Activated CD8-positive, alpha-beta memory T cell treated with anti-CD3 and anti-CD28 coated beads for 1 hour (primary cell): ENCODE measurements at regions not wholly inside any gene's neighbourhood (a gene's known extent, or its start where the extent isn't known, plus 50 kb on each side); places are given as distances from the start of the nearest gene placed in this dataset.
"Not testable (repeated sequence)": the region's sequence is repeated elsewhere in the genome, so short reads cannot be mapped to it uniquely, and the experiment has no call there.

Source experiments
- DNase-seq, 2 donors: peaks; one replicate each; pipeline ENCODE4 v3.0.0-alpha.2; 2020; ENCODE audit warnings: low read depth in 1 of 2; ENCODE audit errors: extremely low read depth in 1 of 2

DNA sequence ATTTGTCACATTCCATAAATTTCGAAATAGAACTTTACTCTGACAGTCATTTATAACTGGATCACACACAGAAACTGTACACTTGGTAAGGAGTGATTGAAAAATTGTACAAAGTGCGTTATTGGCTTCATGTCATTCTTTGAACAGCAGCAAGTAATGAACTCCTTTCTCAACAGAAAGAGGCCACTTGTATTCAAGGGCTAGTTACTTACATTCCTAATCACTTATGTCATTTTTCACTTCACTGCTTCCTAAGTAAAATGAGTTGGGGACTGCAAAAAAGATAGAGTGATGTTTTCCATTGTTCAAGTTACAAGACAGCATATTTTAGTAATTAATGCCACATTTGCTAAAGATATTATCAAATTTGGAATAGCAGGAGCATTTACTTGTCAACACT lies 893.2 kb downstream of the DTWD2 start:
- DNase-seq: no peak

- no peak for DNase-seq
Observed at GRCh38 chr5:118088448-118088847, 899.9 kb downstream of the DTWD2 start.

GRCh38 chr5:118076490-118076889 lies 911.9 kb downstream of the DTWD2 start:
- DNase-seq: no peak

DNA sequence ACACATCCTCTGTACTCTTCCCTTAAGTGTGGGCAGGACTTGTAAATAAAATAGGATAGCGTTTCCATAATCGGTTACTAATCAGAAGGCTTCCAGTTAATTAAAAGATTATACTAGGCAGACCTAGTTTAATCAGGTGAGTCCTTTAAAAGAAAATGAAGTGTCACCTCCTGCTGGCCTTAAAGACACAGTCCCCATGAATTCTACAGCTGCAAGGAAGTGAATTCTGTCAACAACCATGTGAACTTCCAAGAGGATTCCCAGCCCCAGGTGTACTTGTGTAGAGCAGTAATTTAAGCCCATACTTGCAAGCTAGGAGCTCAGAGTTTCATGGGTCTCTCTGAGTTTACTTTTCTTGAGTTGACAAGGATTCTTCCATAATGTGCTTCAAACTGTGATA lies 918.3 kb downstream of the DTWD2 start:
- no peak for DNase-seq

GRCh38 chr5:118069452-118069851 lies 918.9 kb downstream of the DTWD2 start:
- no peak for DNase-seq

- no peak for DNase-seq
Observed at GRCh38 chr5:118068886-118069285, 919.5 kb downstream of the DTWD2 start.

DNA sequence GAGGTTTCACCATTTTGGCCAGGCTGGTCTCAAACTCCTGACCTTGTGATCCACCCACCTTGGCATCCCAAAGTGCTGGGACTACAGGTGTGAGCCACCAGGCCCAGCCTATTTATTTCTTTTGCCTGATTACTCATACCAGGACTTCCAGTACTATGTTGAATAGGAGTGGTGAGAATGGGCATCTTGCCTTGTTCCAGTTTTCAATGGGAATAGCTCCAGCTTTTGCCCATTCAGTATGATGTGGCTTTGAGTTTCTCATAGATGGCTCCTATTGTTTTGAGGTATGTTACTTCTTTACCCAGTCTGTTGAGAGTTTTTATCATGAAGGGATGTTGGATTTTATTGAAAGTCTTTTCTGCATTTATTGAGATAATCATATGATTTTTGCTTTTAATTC lies 924.5 kb downstream of the DTWD2 start:
- not testable (repeated sequence) for DNase-seq

DNA sequence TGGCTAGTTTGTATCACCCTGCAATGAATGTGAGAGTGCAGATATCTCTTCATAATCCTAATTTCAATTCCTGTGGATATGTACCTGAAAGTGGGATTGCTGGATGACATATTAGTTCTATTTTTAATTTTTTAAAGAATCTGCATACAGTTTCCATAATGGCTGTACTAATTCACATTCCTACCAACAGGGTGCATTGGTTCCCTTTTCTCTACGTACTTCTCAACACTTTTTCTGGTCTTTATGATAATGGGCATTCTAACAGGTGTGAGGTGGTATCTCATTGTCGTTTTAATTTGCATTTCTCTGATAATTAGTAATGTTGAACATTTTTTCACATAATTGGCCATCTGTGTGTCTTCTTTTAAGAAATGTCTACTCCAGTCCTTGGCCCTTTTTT lies 927.5 kb downstream of the DTWD2 start:
- DNase-seq: no peak

DNA sequence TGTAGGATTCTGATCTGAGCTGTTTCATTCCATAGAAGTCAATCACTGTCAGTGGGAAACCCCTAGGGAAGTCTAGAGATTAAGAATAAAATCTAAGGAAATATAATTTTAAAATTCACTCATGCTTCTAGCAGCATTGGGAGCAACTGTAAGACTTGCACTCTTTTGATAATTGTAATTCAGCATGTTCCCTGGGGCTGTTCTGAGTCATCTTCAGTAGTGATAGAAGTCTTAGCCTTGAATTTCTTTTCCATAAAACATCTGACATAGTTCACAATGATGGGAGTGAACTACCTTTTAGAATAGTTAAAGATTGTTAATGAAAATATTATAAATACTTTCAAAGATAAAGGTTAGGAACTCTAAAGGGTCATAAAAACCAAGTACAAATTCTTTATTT lies 935.8 kb downstream of the DTWD2 start:
- DNase-seq: no peak

DNA sequence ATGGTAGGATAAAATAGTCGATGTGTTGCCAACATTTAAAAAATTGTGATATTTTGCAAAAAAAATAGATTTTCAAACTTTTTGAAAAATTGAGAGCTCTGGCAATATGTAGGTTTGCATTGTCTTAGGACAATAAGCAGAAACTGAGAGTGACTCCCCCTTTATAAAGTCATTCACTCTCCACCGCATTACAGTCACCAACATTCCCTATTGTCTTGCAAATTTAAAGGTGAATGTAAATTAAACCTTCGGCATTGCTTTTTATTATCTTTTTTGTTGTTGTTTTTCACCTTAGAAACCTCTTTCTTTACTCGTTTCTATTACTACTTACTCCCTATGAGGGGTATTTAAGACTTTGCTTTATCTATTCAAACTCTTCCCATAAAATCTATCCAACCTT lies 944.2 kb downstream of the DTWD2 start:
- DNase-seq: no peak

GRCh38 chr5:118043531-118043930 lies 944.8 kb downstream of the DTWD2 start:
- DNase-seq: no peak

DNA sequence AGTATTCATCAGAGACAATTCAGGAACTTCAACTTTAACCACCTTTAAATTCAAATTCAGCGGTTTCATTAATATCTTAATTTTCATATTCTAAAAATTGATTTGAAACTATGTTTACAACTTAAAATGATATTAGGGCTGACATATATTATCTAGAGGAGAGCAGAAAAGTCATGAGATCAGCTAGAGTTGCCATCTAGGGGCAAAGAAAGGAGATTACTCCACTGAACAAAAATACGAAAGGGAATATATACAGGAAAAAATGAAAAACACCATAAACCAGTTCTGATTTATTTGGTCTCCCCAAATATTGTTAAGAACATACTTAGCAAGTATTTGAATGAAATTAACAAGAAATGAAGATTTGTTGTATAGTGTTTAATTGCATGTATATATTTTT lies 946.3 kb downstream of the DTWD2 start:
- no peak for DNase-seq

GRCh38 chr5:118040496-118040895 lies 947.9 kb downstream of the DTWD2 start:
- no peak for DNase-seq

DNA sequence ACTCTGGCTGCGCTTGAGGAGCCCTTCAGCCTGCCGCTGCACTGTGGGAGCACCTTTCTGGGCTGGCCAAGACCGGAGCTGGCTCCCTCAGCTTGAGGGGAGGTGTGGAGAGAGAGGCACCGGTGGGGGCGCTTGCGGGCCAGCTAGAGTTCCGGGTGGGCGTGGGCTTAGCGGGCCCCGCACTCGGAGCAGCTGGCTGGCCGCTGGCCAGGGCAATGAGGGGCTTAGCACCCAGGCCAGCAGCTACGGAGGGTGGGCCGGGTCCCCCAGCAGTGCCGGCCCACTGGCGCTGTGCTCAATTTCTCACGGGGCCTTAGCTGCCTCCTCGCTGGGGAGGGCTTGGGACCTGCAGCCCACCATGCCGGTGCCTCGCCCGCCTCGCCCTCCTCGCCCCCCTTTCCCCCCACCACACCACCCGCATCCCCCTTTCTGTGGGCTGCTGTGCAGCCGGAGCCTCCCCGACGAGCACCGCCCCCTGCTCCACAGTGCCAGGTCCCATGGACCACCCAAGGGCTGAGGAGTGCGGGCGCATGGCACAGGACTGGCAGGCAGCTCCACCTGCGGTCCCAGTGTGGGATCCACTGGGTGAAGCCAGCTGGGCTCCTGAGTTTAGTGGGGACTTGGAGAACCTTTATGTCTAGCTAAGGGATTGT lies 954.5 kb downstream of the DTWD2 start:
- DNase-seq: no peak

DNA sequence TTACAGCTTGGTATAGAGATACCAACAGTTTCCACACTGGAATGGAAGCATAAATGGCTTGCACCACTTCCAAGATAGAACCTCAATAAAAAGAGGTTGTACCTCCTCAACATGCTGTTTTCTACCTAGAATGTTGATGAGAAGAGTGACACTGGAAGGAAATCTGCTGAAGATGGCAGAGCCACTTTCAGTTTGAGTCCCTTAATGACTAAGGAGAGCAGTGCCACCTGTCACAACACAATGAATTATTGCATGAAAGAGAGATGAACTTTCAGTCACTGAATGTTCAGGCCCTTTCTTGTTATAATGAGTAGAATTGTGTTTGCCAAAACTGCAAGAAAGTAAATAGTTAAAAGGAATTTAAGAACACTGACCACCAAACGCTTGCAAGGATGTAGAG lies 958.5 kb downstream of the DTWD2 start:
- no peak for DNase-seq

DNA sequence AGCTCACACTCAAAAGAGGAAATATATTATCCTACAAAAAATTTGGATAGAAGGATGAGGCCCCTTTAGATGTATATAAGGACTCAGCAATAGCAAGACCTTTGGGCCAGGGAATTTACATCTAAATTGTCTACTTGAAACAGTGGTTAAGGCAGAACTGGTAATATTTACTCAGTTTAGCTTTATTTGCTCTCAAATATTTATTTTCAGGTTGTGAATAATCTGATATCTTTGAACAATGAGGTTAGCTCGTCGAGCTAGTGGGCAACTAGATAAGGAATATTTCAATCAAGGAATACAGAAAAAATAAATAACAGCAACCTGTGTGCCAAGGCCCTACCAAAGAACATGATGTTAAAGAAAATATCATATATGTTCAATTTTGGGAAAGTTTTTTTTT lies 966.3 kb downstream of the DTWD2 start:
- no peak for DNase-seq

DNA sequence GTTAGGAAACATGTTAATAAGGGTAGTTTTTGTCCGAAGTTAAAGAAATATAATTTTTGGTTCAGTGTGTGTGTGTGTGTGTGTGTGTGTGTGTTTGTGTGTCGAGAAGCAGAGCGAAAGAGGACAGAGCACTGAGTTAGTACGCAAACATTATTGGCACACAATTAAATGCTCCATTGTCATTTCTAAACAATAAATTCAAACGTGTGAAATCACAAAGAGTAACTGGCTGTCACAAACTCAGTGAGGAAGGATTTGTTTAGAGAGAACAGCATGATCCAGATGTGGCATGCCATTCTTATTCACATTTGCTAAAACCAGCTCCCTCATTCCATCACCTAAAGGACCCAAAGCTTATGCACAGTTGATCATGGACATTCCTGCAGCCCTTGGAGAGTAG lies 970.8 kb downstream of the DTWD2 start:
- DNase-seq: no peak

DNA sequence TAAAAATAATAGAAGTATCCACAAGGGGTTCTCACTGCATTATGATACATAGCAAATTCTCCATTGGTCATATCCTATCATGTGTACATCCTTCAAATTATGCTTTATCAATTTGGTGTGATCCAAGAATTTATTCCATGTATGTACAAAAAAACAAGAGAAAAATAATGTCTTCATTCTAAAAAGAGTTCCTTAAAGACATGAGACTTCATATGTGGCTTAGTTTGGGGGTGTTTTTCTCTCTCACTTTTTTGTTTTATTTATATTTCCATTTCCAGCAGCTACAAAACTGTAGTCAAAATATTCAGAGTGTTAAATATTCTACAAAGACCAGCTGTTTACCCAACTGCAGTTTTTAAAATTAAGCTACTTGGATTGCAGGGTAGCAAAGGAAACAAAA lies 972.0 kb downstream of the DTWD2 start:
- no peak for DNase-seq

DNA sequence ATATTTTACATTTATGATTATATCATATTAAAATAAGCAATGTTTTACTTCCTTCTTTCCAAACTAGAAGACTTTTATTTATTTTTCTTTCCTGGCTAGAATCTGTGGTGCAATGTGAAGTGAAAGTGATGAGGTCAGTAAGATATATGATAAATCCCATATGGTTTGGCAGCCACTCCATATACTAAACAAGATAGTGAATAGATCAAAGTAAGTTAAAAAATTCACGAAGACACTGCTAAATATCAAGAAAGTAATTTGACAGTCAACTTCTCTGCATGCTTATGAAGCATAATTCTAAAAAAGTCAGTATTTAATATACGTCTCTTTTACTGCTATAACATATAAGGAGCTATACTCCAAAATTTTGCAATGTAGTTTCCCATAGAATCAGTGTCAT lies 972.8 kb downstream of the DTWD2 start:
- DNase-seq: no peak

GRCh38 chr5:118009741-118010297 lies 978.5 kb downstream of the DTWD2 start:
- no peak for DNase-seq

GRCh38 chr5:118008779-118009178 lies 979.6 kb downstream of the DTWD2 start:
- DNase-seq: no peak

DNA sequence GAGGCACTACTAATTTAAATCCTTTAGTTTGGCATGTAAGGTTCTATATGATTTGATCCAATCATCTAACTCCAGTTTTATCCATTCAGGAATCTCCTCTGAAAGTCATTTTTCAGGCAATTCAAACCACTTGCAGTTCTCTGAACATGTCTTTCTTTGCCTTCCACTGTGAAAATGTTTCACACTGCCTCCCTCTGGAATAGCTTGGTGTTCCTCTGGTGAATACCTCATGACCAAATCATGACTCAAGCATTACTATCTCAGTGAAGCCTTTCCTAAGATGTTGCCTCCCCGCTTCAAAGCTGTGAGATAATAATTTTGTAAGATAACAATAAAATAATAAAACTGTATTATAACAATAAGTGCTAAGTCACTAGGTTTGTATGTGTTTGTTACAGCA lies 981.1 kb downstream of the DTWD2 start:
- DNase-seq: no peak

DNA sequence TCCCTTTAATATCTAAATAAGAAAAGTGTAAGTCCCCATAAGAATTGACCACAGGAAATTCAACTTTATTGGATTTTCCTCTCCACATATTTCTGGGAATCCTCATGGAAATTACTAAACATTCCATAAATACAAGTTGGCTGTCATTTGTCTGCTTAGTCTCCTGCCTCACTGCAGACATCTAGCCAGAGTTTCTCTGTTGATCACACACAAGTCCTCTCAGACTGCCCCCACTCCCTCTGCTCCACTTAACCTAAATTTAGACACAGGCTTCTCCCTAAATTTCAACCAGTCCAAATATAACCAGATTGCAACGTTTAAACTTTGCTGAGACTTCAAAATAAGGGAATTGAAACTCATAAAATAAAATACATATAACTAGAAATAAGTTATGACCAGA lies 982.1 kb downstream of the DTWD2 start:
- no peak for DNase-seq
